SK-N-SH (cell line): ENCODE measurements at regions not wholly inside any gene's neighbourhood (a gene's known extent, or its start where the extent isn't known, plus 50 kb on each side); places are given as distances from the start of the nearest gene placed in this dataset.

ENCODE experiments used
- EP300 ChIP-seq, 2 experiments: IDR thresholded peaks; 2 replicates each; pipeline versions ENCODE4 v1.4.0 to v1.6.1; 2012; ENCODE audit warnings: borderline replicate concordance in 1 of 2, low read depth in 1 of 2, low read length in 1 of 2
- FOXM1 ChIP-seq: IDR thresholded peaks from 2 replicates; pipeline ENCODE4 v1.4.0; 2012; ENCODE audit warnings: low read depth, mild to moderate bottlenecking
- GABPA ChIP-seq: IDR thresholded peaks from 2 replicates; pipeline ENCODE4 v1.4.0; 2012; ENCODE audit warnings: low read depth, mild to moderate bottlenecking
- GATA2 ChIP-seq: sonication (generic); formaldehyde crosslinking; IDR thresholded peaks from 2 replicates; pipeline ENCODE4 v1.5.0; 2020; ENCODE audit warnings: mild to moderate bottlenecking, missing genetic modification reagents
- MXI1 ChIP-seq: IDR thresholded peaks from 2 replicates; pipeline ENCODE4 v1.6.1; 2012; ENCODE audit warnings: mild to moderate bottlenecking, low read depth, low read length, improper control_type of control experiment
- POLR2AphosphoS5 ChIP-seq: IDR thresholded peaks from 2 replicates; pipeline ENCODE4 v1.6.1; 2012; ENCODE audit warnings: low read depth, low read length
- RCOR1 ChIP-seq: fragments of 150-350 bp; IDR thresholded peaks from 2 replicates; pipeline ENCODE4 v1.6.1; 2017; ENCODE audit warnings: antibody characterized with exemption, low read length
- SIN3A ChIP-seq: IDR thresholded peaks from 2 replicates; pipeline ENCODE4 v1.6.1; 2012; ENCODE audit warnings: low read depth, mild to moderate bottlenecking, low read length, moderate library complexity, borderline replicate concordance
- TEAD4 ChIP-seq: IDR thresholded peaks from 2 replicates; pipeline ENCODE4 v1.4.0; 2012; ENCODE audit warnings: mild to moderate bottlenecking, borderline replicate concordance; ENCODE audit not compliant: insufficient read depth
- TF ChIP-seq, protein P1 (sequence below): fragments of 200-600 bp; sonication (generic); IDR thresholded peaks from 2 replicates; pipeline ENCODE4 v1.6.1; 2017; ENCODE audit warnings: antibody characterized with exemption, mild to moderate bottlenecking, moderate library complexity
- TF ChIP-seq, protein P2 (sequence below): IDR thresholded peaks from 2 replicates; pipeline ENCODE4 v1.4.0; 2012; ENCODE audit warnings: low read depth
- TF ChIP-seq, protein P3 (sequence below): IDR thresholded peaks from 2 replicates; pipeline ENCODE4 v1.6.1; 2012; ENCODE audit warnings: mild to moderate bottlenecking, low read depth, low read length, moderate library complexity

DNA sequence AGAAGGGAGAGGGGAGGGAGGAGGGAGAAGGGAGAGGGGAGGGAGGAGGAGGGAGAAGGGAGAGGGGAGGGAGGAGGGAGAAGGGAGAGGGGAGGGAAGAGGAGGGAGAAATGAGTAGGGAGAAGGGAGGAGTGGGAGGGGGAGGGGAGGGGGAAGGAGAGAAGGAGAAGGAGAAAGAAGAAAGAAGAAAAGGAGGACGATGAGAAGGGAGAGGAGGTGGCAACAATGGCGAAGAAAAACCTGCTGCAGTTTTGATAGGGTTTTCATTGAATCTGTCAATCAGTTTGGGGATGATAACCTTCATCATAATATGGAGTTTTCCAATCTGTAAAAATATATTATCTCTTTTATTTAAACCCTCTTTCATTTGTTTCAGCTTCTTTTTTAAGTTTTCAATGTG, 185.2 kb downstream of the ADAM29 start:
- no peak for TF ChIP-seq RCOR1
- TF ChIP-seq SIN3A, result no peak
- TF ChIP-seq MXI1, result no peak
- TF ChIP-seq, protein P1, sequence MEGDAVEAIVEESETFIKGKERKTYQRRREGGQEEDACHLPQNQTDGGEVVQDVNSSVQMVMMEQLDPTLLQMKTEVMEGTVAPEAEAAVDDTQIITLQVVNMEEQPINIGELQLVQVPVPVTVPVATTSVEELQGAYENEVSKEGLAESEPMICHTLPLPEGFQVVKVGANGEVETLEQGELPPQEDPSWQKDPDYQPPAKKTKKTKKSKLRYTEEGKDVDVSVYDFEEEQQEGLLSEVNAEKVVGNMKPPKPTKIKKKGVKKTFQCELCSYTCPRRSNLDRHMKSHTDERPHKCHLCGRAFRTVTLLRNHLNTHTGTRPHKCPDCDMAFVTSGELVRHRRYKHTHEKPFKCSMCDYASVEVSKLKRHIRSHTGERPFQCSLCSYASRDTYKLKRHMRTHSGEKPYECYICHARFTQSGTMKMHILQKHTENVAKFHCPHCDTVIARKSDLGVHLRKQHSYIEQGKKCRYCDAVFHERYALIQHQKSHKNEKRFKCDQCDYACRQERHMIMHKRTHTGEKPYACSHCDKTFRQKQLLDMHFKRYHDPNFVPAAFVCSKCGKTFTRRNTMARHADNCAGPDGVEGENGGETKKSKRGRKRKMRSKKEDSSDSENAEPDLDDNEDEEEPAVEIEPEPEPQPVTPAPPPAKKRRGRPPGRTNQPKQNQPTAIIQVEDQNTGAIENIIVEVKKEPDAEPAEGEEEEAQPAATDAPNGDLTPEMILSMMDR, result no peak
- TF ChIP-seq GATA2 (CRISPR knock-in tag), result no peak
- TF ChIP-seq GABPA, result no peak
- no peak for TF ChIP-seq POLR2AphosphoS5
- TF ChIP-seq, protein P2, sequence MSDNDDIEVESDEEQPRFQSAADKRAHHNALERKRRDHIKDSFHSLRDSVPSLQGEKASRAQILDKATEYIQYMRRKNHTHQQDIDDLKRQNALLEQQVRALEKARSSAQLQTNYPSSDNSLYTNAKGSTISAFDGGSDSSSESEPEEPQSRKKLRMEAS, result no peak
- TF ChIP-seq, protein P3, sequence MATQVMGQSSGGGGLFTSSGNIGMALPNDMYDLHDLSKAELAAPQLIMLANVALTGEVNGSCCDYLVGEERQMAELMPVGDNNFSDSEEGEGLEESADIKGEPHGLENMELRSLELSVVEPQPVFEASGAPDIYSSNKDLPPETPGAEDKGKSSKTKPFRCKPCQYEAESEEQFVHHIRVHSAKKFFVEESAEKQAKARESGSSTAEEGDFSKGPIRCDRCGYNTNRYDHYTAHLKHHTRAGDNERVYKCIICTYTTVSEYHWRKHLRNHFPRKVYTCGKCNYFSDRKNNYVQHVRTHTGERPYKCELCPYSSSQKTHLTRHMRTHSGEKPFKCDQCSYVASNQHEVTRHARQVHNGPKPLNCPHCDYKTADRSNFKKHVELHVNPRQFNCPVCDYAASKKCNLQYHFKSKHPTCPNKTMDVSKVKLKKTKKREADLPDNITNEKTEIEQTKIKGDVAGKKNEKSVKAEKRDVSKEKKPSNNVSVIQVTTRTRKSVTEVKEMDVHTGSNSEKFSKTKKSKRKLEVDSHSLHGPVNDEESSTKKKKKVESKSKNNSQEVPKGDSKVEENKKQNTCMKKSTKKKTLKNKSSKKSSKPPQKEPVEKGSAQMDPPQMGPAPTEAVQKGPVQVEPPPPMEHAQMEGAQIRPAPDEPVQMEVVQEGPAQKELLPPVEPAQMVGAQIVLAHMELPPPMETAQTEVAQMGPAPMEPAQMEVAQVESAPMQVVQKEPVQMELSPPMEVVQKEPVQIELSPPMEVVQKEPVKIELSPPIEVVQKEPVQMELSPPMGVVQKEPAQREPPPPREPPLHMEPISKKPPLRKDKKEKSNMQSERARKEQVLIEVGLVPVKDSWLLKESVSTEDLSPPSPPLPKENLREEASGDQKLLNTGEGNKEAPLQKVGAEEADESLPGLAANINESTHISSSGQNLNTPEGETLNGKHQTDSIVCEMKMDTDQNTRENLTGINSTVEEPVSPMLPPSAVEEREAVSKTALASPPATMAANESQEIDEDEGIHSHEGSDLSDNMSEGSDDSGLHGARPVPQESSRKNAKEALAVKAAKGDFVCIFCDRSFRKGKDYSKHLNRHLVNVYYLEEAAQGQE, result no peak
- TF ChIP-seq EP300 (IDR thresholded peaks at IDR 0.05; ENCODE audit: borderline replicate concordance in 1 of 2, low read depth in 1 of 2, low read length in 1 of 2), result no peak
- no peak for TF ChIP-seq TEAD4
- TF ChIP-seq FOXM1, result no peak
